IPS-NIHi11 (cell line): ENCODE measurements at regions not wholly inside any gene's neighbourhood (a gene's known extent, or its start where the extent isn't known, plus 50 kb on each side); places are given as distances from the start of the nearest gene placed in this dataset.
"Not testable (repeated sequence)": the region's sequence is repeated elsewhere in the genome, so short reads cannot be mapped to it uniquely, and the experiment has no call there.

Experiments
- DNase-seq: peaks from one replicate; pipeline ENCODE4 v3.0.0; 2012; ENCODE audit warnings: mixed read lengths, low spot score

- DNase-seq: no peak
Measured at GRCh38 chrX:2640436-2641150, 50.5 kb upstream of the CD99 start.

GRCh38 chrX:2638279-2638678 is 52.8 kb upstream of the CD99 start:
- no peak for DNase-seq

GRCh38 chrX:2635342-2635741 is 55.8 kb upstream of the CD99 start:
- DNase-seq: no peak

GRCh38 chrX:2632533-2633504 is 58.3 kb upstream of the CD99 start:
- DNase-seq: no peak

- DNase-seq: no peak
Measured at GRCh38 chrX:2631743-2632532, 59.2 kb upstream of the CD99 start.

- DNase-seq: not testable (repeated sequence)
Measured at GRCh38 chrX:2630935-2631742, 60.0 kb upstream of the CD99 start.

- DNase-seq: not testable (repeated sequence)
Measured at GRCh38 chrX:2630008-2630934, 60.8 kb upstream of the CD99 start.

GRCh38 chrX:2629316-2630007 is 61.6 kb upstream of the CD99 start:
- DNase-seq: no peak

- DNase-seq: no peak
Measured at GRCh38 chrX:2628751-2629315, 62.3 kb upstream of the CD99 start.

- DNase-seq: peak; percentile 57
Measured at GRCh38 chrX:2627272-2627867, 63.7 kb upstream of the CD99 start.

- DNase-seq: no peak
Measured at GRCh38 chrX:2626750-2627149, 64.3 kb upstream of the CD99 start.

- DNase-seq: no peak
Measured at GRCh38 chrX:2620576-2620975, 70.5 kb upstream of the CD99 start.

GRCh38 chrX:2618516-2618915 is 72.6 kb upstream of the CD99 start:
- no peak for DNase-seq

- peak; percentile 30 for DNase-seq
Measured at GRCh38 chrX:2614911-2615310, 76.2 kb upstream of the CD99 start.

GRCh38 chrX:2610246-2611170 is 80.6 kb upstream of the CD99 start:
- DNase-seq: no peak

GRCh38 chrX:2609431-2610238 is 81.5 kb upstream of the CD99 start:
- no peak for DNase-seq
